HL-60 (cell line): ENCODE measurements at regions not wholly inside any gene's neighbourhood (a gene's known extent, or its start where the extent isn't known, plus 50 kb on each side); places are given as distances from the start of the nearest gene placed in this dataset.

Experiments
- CTCF ChIP-seq: IDR thresholded peaks from one replicate; pipeline ENCODE4 v1.5.1; 2011; ENCODE audit warnings: low read length, control low read depth, inconsistent platforms; ENCODE audit not compliant: insufficient read depth
- GABPA ChIP-seq: IDR thresholded peaks from 2 replicates; pipeline ENCODE4 v1.6.1; 2012; ENCODE audit warnings: low read depth
- POLR2AphosphoS5 ChIP-seq: IDR thresholded peaks from 2 replicates; pipeline ENCODE4 v1.6.1; 2012; ENCODE audit warnings: low read depth
- REST ChIP-seq: IDR thresholded peaks from 2 replicates; pipeline ENCODE4 v1.6.1; 2012; ENCODE audit warnings: low read depth; ENCODE audit not compliant: insufficient replicate concordance

GRCh38 chr13:104967376-104967775 is 1568.1 kb downstream of the EFNB2 start:
- no peak for TF ChIP-seq CTCF
- no peak for TF ChIP-seq POLR2AphosphoS5
- no peak for TF ChIP-seq GABPA
- TF ChIP-seq REST: no peak
